AG04450 (cell line): ENCODE measurements at regions not wholly inside any gene's neighbourhood (a gene's known extent, or its start where the extent isn't known, plus 50 kb on each side); places are given as distances from the start of the nearest gene placed in this dataset.

Experiments
- CTCF ChIA-PET: fragments of 300-600, 350-600 bp; formaldehyde crosslinking; extraction: SDS; loops from one replicate; lab custom pipeline; 2022; ENCODE audit warnings: antibody characterized with exemption, inconsistent platforms; lab: Charles Lee
- POLR2A ChIA-PET: fragments of 350-600 bp; formaldehyde crosslinking; extraction: SDS; loops from one replicate; lab custom pipeline; 2021; ENCODE audit warnings: antibody characterized with exemption, inconsistent platforms; lab: Yijun Ruan, JAX
- DNase-seq: peaks from one replicate; pipeline ENCODE4 v3.0.0-alpha.2; 2011; ENCODE audit warnings: low read depth, low spot score
- H3K27ac ChIP-seq: one replicate; pipeline ENCODE4 v1.5.1; 2012; ENCODE audit warnings: low read depth, low read length, control low read depth
- H3K27me3 ChIP-seq: one replicate; pipeline ENCODE4 v1.6.0; 2012; ENCODE audit warnings: low read length; ENCODE audit not compliant: control insufficient read depth, insufficient read depth
- H3K4me3 ChIP-seq: 2 replicates; pipeline ENCODE4 v1.5.1; 2011; ENCODE audit warnings: mild to moderate bottlenecking, low read depth, low read length, control low read depth
- H3K9me3 ChIP-seq: 2 replicates; pipeline ENCODE4 v1.5.1; 2012; ENCODE audit warnings: low read length; ENCODE audit not compliant: control insufficient read depth, insufficient read depth
- TF ChIP-seq, protein P1 (sequence below): IDR thresholded peaks from 2 replicates; pipeline ENCODE4 v1.5.1; 2011; ENCODE audit warnings: low read depth, low read length, control low read depth, inconsistent platforms

DNA sequence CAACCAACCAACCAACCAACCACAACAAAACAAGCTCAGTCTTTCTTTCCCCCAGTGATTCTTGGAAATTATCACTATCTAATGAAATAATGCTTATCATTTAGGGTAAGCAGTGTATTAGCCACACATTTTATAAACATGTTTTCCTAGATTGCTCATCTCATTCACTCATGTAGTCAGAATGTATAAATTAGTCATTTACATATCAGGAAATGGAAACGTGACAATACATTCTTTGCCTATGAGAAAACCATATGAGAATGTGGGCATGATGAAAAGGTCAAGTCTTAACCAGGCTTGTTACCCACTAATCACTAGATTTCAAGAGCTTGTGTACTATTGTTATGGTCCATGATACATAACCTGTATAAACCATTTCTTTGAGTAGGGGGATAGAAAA is 1583.4 kb upstream of the PIK3C3 start:
- CTCF ChIA-PET: interaction anchor here (0.6 to 1.5 kb wide), 2 partner anchors 208 to 1020 kb away, joined by 3 to 5 read pairs; no protein-coding TSS in a partner anchor
- TF ChIP-seq, protein P1, sequence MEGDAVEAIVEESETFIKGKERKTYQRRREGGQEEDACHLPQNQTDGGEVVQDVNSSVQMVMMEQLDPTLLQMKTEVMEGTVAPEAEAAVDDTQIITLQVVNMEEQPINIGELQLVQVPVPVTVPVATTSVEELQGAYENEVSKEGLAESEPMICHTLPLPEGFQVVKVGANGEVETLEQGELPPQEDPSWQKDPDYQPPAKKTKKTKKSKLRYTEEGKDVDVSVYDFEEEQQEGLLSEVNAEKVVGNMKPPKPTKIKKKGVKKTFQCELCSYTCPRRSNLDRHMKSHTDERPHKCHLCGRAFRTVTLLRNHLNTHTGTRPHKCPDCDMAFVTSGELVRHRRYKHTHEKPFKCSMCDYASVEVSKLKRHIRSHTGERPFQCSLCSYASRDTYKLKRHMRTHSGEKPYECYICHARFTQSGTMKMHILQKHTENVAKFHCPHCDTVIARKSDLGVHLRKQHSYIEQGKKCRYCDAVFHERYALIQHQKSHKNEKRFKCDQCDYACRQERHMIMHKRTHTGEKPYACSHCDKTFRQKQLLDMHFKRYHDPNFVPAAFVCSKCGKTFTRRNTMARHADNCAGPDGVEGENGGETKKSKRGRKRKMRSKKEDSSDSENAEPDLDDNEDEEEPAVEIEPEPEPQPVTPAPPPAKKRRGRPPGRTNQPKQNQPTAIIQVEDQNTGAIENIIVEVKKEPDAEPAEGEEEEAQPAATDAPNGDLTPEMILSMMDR: no peak
- H3K27me3 ChIP-seq: no peaks in the 10 kb centered on the region
- no peak overlapping the region for H3K27ac ChIP-seq
- POLR2A ChIA-PET: interaction anchor here (0.7 kb wide), 1 partner anchor 1543 kb away, joined by 3 read pairs; no protein-coding TSS in a partner anchor
- no peak overlapping the region for H3K4me3 ChIP-seq
- peak; percentile 26 for DNase-seq
- no peaks in the 10 kb centered on the region for H3K9me3 ChIP-seq

DNA sequence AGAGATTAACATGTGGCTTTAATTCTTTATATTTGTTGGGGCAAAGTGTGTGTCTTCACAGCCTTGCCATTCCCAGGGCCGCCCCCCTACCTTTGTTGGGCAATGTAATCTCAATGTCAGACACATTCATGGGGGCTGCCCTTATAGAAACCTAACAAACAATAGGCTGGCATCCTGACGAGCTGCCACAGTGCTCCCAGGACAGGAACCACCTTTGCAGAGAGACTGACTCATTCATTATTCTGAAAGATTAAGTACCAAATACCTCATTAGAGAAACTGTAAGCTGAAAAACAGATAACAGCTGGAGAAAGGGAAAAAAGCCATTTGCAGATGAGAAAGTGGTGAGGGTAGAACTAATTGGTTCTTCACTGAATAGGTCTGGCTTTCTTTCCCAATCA is 1587.5 kb upstream of the PIK3C3 start:
- no peaks in the 10 kb centered on the region for H3K27me3 ChIP-seq
- ChIA-PET POLR2A (no interaction called here), CTCF (no interaction called here)
- no peak overlapping the region for H3K4me3 ChIP-seq
- TF ChIP-seq, protein P1: no peak
- DNase-seq: no peak
- H3K9me3 ChIP-seq: no peaks in the 10 kb centered on the region
- H3K27ac ChIP-seq: no peak overlapping the region

DNA sequence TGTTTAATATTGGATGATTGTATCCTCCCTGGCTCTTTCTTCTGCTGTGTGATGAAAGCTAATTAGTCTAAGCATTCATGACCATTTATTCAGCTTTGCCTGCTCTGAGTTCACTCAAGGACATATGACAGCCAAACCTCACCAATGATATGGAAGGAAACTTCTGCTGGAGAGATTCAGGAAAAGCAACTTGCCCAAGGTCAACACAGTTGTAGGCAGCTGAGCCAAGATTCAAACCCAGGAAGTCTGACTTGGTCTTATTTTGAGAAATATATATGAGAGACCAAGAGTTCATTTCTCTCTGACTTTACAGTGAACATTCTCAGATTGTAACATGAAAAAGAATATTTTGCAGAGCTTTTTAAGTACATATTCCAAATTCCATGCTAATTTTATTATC is 1588.5 kb upstream of the PIK3C3 start:
- no peak for DNase-seq
- ChIA-PET CTCF (no interaction called here), POLR2A (no interaction called here)
- TF ChIP-seq, protein P1: no peak
- no peaks in the 10 kb centered on the region for H3K9me3 ChIP-seq
- H3K27me3 ChIP-seq: no peaks in the 10 kb centered on the region
- no peak overlapping the region for H3K4me3 ChIP-seq
- H3K27ac ChIP-seq: no peak overlapping the region

DNA sequence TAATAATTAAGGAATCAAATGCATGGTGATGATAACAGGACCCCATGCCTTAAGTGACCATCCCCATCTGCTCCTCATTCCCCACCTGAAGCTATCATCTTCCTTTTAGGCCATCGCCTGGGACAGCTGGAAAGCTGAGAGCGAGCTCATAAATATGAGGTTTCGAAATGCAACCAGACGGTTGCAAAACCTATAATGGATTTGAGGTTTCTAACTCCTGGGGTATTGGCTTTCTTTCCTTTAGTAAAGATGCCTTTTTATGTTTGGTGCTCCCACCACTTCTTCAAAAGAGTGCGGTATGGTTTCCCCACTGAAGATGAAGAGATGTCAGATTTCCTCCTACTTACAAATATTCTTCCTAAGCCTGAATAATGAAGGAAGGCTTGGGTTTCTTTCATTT is 1589.5 kb upstream of the PIK3C3 start:
- DNase-seq: no peak
- Histone ChIP-seq H3K4me3 (no peak overlapping the region), H3K27ac (no peak overlapping the region), H3K9me3 (no peaks in the 10 kb centered on the region), H3K27me3 (no peaks in the 10 kb centered on the region)
- ChIA-PET CTCF (no interaction called here), POLR2A (no interaction called here)
- TF ChIP-seq, protein P1: no peak

DNA sequence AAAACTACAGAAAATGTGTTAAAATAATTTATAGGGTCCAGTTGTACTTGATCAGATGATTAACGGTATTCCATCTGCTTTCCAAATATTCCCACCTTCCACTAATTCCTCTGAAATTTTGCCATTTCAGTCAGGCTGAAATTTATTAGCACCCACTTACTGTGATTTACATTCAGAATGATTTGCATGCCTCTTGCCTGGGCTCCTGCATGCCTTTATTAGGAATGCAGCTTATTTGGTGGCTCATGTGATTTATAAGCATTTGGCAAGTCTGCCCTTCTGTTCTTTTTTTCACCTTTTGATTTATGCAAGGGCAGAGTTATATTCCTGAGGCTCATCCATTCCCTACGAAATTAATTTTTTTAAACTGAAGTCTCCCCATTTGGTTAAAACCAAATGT is 1594.5 kb upstream of the PIK3C3 start:
- Histone ChIP-seq H3K4me3 (no peak overlapping the region), H3K9me3 (no peaks in the 10 kb centered on the region), H3K27ac (no peak overlapping the region), H3K27me3 (no peaks in the 10 kb centered on the region)
- TF ChIP-seq, protein P1: no peak
- DNase-seq: no peak
- ChIA-PET POLR2A (no interaction called here), CTCF (no interaction called here)
